ENCODE measurements at regions not wholly inside any gene's neighbourhood (a gene's known extent, or its start where the extent isn't known, plus 50 kb on each side); places are given as distances from the start of the nearest gene placed in this dataset.
A peak's percentile ranks its signal among the peaks of the same experiment; 100 is the strongest.

GRCh38 chr1:220438741-220439140 lies 89.2 kb upstream of the MARK1 start:
- no peak overlapping the region for H3K4me3 ChIP-seq (ENCODE audit: low read depth, low read length)
- TF ChIP-seq CTCF (conservative IDR thresholded peaks at IDR 0.05; ENCODE audit: low read depth, low read length) = no peak
- DNase-seq (ENCODE audit: low read depth) = no peak

- H3K4me3 ChIP-seq (ENCODE audit: low read depth, low read length) = no peak overlapping the region
- no peak for TF ChIP-seq CTCF (conservative IDR thresholded peaks at IDR 0.05; ENCODE audit: low read depth, low read length)
- no peak for DNase-seq (ENCODE audit: low read depth)
Measured at GRCh38 chr1:220432408-220432807, 95.5 kb upstream of the MARK1 start.

GRCh38 chr1:220431554-220432239 lies 96.2 kb upstream of the MARK1 start:
- no peak for TF ChIP-seq CTCF (conservative IDR thresholded peaks at IDR 0.05; ENCODE audit: low read depth, low read length)
- no peak overlapping the region for H3K4me3 ChIP-seq (ENCODE audit: low read depth, low read length)
- no peak for DNase-seq (ENCODE audit: low read depth)

- H3K4me3 ChIP-seq (ENCODE audit: low read depth, low read length) = no peak overlapping the region
- DNase-seq (ENCODE audit: low read depth) = no peak
- no peak for TF ChIP-seq CTCF (conservative IDR thresholded peaks at IDR 0.05; ENCODE audit: low read depth, low read length)
Measured at GRCh38 chr1:220430586-220430985, 97.3 kb upstream of the MARK1 start.

- TF ChIP-seq CTCF (conservative IDR thresholded peaks at IDR 0.05; ENCODE audit: low read depth, low read length) = no peak
- DNase-seq (ENCODE audit: low read depth) = peak; percentile 24
- H3K4me3 ChIP-seq (ENCODE audit: low read depth, low read length) = no peak overlapping the region
Measured at GRCh38 chr1:220430059-220430458, 97.9 kb upstream of the MARK1 start.

GRCh38 chr1:220426989-220427388 lies 100.9 kb upstream of the MARK1 start:
- DNase-seq (ENCODE audit: low read depth) = no peak
- TF ChIP-seq CTCF (conservative IDR thresholded peaks at IDR 0.05; ENCODE audit: low read depth, low read length) = no peak
- no peak overlapping the region for H3K4me3 ChIP-seq (ENCODE audit: low read depth, low read length)

- no peak for TF ChIP-seq CTCF (conservative IDR thresholded peaks at IDR 0.05; ENCODE audit: low read depth, low read length)
- no peak for DNase-seq (ENCODE audit: low read depth)
- no peak overlapping the region for H3K4me3 ChIP-seq (ENCODE audit: low read depth, low read length)
Measured at GRCh38 chr1:220425852-220426251, 102.1 kb upstream of the MARK1 start.
